HFFc6 (cell line): ENCODE measurements at regions not wholly inside any gene's neighbourhood (a gene's known extent, or its start where the extent isn't known, plus 50 kb on each side); places are given as distances from the start of the nearest gene placed in this dataset.
"Not testable (repeated sequence)": the region's sequence is repeated elsewhere in the genome, so short reads cannot be mapped to it uniquely, and the experiment has no call there.

Experiments
- DNase-seq: peaks from one replicate; pipeline ENCODE4 v3.0.0-alpha.2; 2018
- H3K27ac Mint-ChIP-seq: 2 replicates; pipeline ENCODE4 v1.8.0; 2020; ENCODE audit warnings: mild to moderate bottlenecking, mixed read lengths
- H3K27me3 Mint-ChIP-seq: 2 replicates; pipeline ENCODE4 v1.8.0; 2021; ENCODE audit warnings: mild to moderate bottlenecking, moderate library complexity, mixed read lengths; ENCODE audit not compliant: insufficient read depth
- H3K36me3 Mint-ChIP-seq: 2 replicates; pipeline ENCODE4 v1.8.0; 2021; ENCODE audit warnings: low read depth, mixed read lengths
- H3K4me1 Mint-ChIP-seq: 2 replicates; pipeline ENCODE4 v1.8.0; 2020; ENCODE audit warnings: low read depth, mixed read lengths
- H3K4me3 Mint-ChIP-seq: 2 replicates; pipeline ENCODE4 v1.8.0; 2020; ENCODE audit warnings: mild to moderate bottlenecking, moderate library complexity, mixed read lengths
- H3K9me3 Mint-ChIP-seq: 2 replicates; pipeline ENCODE4 v1.8.0; 2020; ENCODE audit warnings: mild to moderate bottlenecking, mixed read lengths
- CTCF ChIP-seq: fragments of 200-600 bp; sonication (generic); IDR thresholded peaks from 2 replicates; pipeline ENCODE4 v1.5.0; 2021; ENCODE audit warnings: antibody characterized with exemption, mild to moderate bottlenecking

GRCh38 chr2:117027646-117028045 lies 786.8 kb upstream of the DDX18 start:
- no peaks in the 10 kb centered on the region for H3K36me3 Mint-ChIP-seq
- H3K4me1 Mint-ChIP-seq = no peaks in the 10 kb centered on the region
- no peak for TF ChIP-seq CTCF
- H3K9me3 Mint-ChIP-seq = peaks cover 24% of the 10 kb centered on the region
- DNase-seq = no peak
- H3K27me3 Mint-ChIP-seq = no peaks in the 10 kb centered on the region
- no peak overlapping the region for H3K4me3 Mint-ChIP-seq
- H3K27ac Mint-ChIP-seq = no peak overlapping the region

GRCh38 chr2:117028708-117029107 lies 785.8 kb upstream of the DDX18 start:
- H3K9me3 Mint-ChIP-seq = peaks cover 32% of the 10 kb centered on the region
- not testable (repeated sequence) for H3K27ac Mint-ChIP-seq, H3K27me3 Mint-ChIP-seq, H3K4me3 Mint-ChIP-seq, H3K4me1 Mint-ChIP-seq, H3K36me3 Mint-ChIP-seq, DNase-seq

GRCh38 chr2:117055499-117056375 lies 758.8 kb upstream of the DDX18 start:
- DNase-seq = no peak
- Mint-ChIP-seq H3K36me3 (peaks cover 4% of the 10 kb centered on the region; the same call in 1 of the 2 replicates), H3K4me3 (no peak overlapping the region), H3K9me3 (peaks cover 40% of the 10 kb centered on the region), H3K27ac (no peak overlapping the region), H3K27me3 (no peaks in the 10 kb centered on the region), H3K4me1 (no peaks in the 10 kb centered on the region)
- TF ChIP-seq CTCF = no peak

DNA sequence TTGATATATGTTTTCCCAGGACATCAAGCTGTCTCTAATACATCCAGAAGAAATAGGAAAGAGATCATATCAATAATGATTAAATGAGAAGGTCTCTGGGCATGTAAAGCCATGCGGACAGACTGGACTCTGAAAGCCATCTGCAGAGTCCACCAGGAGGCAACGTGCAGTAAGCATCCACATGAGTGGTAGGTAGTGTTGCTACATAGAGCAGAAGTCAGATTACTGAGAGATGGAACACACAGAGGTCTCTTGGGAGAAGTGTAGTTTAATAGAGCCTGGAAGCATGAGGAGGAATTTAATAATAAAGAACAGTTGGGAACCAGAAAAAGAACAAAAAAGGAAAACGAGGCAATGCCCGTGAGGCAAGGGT lies 758.1 kb upstream of the DDX18 start:
- Mint-ChIP-seq H3K4me3 (no peak overlapping the region), H3K36me3 (peaks cover 4% of the 10 kb centered on the region; the same call in 1 of the 2 replicates), H3K4me1 (no peaks in the 10 kb centered on the region), H3K27me3 (no peaks in the 10 kb centered on the region), H3K27ac (no peak overlapping the region), H3K9me3 (peaks cover 34% of the 10 kb centered on the region)
- DNase-seq = no peak
- no peak for TF ChIP-seq CTCF

DNA sequence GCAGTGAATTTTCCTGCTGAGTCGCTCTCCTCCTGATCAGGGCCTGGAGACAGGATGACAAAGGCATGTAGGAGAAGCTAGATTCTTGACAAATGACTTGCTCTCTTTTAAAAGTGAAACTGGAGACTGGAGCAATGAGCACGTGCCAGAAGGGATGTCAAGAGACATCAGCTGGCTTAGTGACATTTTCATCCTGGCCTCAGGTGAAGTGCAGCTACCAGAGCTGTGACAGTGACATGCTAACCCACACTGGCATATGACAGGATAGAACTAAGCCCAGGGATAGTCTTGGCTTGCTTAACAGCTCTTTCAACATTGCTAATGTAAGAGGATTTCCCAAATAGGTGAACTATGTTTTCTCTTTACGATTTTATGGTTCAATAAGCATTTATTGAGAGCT lies 757.5 kb upstream of the DDX18 start:
- H3K36me3 Mint-ChIP-seq = peaks cover 4% of the 10 kb centered on the region; the same call in 1 of the 2 replicates
- no peak overlapping the region for H3K27ac Mint-ChIP-seq
- TF ChIP-seq CTCF = no peak
- H3K9me3 Mint-ChIP-seq = peaks cover 31% of the 10 kb centered on the region
- no peak overlapping the region for H3K4me3 Mint-ChIP-seq
- no peak for DNase-seq
- H3K27me3 Mint-ChIP-seq = no peaks in the 10 kb centered on the region
- no peaks in the 10 kb centered on the region for H3K4me1 Mint-ChIP-seq

DNA sequence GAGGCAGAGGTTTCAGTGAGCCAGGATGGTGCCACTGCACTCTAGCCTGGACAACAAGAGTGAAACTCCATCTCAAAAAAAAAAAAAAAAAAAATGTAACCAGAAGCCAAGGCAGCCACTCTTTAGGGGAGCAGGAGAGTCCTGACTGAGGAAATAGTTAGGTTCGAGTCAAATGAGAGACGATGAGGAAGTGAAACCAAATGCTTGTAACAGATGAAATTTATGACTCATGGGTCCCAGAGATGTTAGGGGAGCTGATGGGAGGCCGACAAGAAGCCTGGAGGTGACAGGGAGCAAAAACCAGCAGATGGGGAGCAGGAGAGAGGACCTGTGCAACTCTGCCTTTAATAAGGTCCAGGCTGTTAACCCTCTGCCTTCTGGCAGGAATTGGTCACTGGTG lies 756.1 kb upstream of the DDX18 start:
- TF ChIP-seq CTCF = no peak
- peaks cover 23% of the 10 kb centered on the region for H3K9me3 Mint-ChIP-seq
- H3K27me3 Mint-ChIP-seq = no peaks in the 10 kb centered on the region
- H3K27ac Mint-ChIP-seq = no peak overlapping the region
- H3K36me3 Mint-ChIP-seq = peaks cover 4% of the 10 kb centered on the region; the same call in 1 of the 2 replicates
- DNase-seq = no peak
- H3K4me3 Mint-ChIP-seq = no peak overlapping the region
- H3K4me1 Mint-ChIP-seq = no peaks in the 10 kb centered on the region
